HG02938 (cell line): ENCODE measurements at regions not wholly inside any gene's neighbourhood (a gene's known extent, or its start where the extent isn't known, plus 50 kb on each side); places are given as distances from the start of the nearest gene placed in this dataset.
"Not testable (repeated sequence)": the region's sequence is repeated elsewhere in the genome, so short reads cannot be mapped to it uniquely, and the experiment has no call there.

Experiments
- ATAC-seq: cut with Tn5 transposase; IDR thresholded peaks from one replicate; pipeline ENCODE4 v1.9.1; 2021; ENCODE audit warnings: mild to moderate bottlenecking, moderate library complexity; ENCODE audit not compliant: unreplicated experiment

- ATAC-seq, result not testable (repeated sequence)
Observed at GRCh38 chr3:185306286-185306685, 52.4 kb upstream of the EHHADH start.

- ATAC-seq, result no peak
Observed at GRCh38 chr3:185306847-185307246, 53.0 kb upstream of the EHHADH start.

GRCh38 chr3:185308126-185308754, 54.4 kb upstream of the EHHADH start:
- ATAC-seq, result peak; percentile 54

GRCh38 chr3:185309302-185309701, 53.6 kb upstream of the MAP3K13 start:
- no peak for ATAC-seq

GRCh38 chr3:185309795-185310194, 53.1 kb upstream of the MAP3K13 start:
- ATAC-seq, result no peak

- no peak for ATAC-seq
Observed at GRCh38 chr3:185311991-185312390, 50.9 kb upstream of the MAP3K13 start.
